ENCODE measurements at regions not wholly inside any gene's neighbourhood (a gene's known extent, or its start where the extent isn't known, plus 50 kb on each side); places are given as distances from the start of the nearest gene placed in this dataset.

DNA sequence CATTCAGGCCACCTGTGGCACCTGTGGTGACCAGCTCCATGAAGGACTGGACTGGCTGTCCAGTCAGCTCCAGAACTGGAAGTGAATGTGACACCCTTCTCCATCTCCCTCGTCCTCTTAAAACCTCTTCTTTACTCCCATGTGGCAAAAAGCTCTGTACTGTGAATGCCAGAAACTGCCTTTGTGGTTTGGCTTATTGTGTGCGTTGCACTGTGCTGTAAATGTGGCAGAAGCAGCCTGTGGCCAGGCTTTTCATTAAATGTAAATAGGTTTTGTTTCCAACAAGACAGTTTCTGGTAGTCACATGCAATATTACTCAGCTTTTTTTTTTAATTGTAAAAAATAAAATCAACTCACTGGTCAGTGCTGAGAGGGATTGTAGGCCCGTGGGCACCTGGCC is 453.7 kb downstream of the ATP23 start:
- WGBS (ENCODE audit: insufficient coverage) = 69% methylated on average over 3 of the region's 3 CpGs
- intact Hi-C loops (cut with micrococcal nuclease) = no loop called here
- no peaks in the 10 kb centered on the region for H3K4me1 ChIP-seq (ENCODE audit: control insufficient read depth, insufficient read depth, low read length)

DNA sequence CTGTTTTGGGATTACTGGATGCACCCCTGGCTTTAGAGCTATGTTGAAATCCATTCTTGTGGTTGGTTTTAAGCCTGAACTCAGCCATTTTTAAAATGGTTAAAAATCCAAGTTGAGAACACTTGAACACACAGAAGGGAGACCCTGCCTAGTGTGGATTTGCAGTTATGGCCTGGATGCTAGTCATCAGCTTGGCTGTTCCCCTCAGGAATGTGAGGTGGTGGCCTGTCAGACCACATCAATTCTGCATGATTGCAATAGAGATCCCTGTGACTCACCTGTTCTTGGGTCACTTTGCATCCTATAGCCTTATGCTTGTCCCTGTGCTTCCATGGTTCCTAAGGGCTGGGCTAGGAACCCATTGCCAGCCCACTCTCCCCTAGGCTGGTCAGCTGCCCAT is 454.1 kb downstream of the ATP23 start:
- Histone ChIP-seq H3K9me3 (ENCODE audit: control insufficient read depth, insufficient read depth, low read length) (no peaks in the 10 kb centered on the region), H3K4me3 (ENCODE audit: low read length) (no peak overlapping the region), H3K27ac (ENCODE audit: low read length) (no peak overlapping the region), H3K4me1 (ENCODE audit: control insufficient read depth, insufficient read depth, low read length) (no peaks in the 10 kb centered on the region), H3K36me3 (ENCODE audit: control insufficient read depth, insufficient read depth, low read length) (no peaks in the 10 kb centered on the region), H3K27me3 (ENCODE audit: control insufficient read depth, insufficient read depth, low read length) (no peaks in the 10 kb centered on the region)
- intact Hi-C loops (cut with micrococcal nuclease) = no loop called here
- Mint-ChIP-seq H3K4me1 (no peaks in the 10 kb centered on the region), H3K4me3 (no peak overlapping the region), H3K9me3 (peaks cover under 1 to 4% of the 10 kb centered on the region in 2 donors), H3K27ac (no peak overlapping the region), H3K36me3 (no peaks in the 10 kb centered on the region), H3K27me3 (ENCODE audit: low read depth in 2 of 2) (no peaks in the 10 kb centered on the region)
- TF ChIP-seq, protein P1, sequence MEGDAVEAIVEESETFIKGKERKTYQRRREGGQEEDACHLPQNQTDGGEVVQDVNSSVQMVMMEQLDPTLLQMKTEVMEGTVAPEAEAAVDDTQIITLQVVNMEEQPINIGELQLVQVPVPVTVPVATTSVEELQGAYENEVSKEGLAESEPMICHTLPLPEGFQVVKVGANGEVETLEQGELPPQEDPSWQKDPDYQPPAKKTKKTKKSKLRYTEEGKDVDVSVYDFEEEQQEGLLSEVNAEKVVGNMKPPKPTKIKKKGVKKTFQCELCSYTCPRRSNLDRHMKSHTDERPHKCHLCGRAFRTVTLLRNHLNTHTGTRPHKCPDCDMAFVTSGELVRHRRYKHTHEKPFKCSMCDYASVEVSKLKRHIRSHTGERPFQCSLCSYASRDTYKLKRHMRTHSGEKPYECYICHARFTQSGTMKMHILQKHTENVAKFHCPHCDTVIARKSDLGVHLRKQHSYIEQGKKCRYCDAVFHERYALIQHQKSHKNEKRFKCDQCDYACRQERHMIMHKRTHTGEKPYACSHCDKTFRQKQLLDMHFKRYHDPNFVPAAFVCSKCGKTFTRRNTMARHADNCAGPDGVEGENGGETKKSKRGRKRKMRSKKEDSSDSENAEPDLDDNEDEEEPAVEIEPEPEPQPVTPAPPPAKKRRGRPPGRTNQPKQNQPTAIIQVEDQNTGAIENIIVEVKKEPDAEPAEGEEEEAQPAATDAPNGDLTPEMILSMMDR (IDR thresholded peaks at IDR 0.05) = no peak
- no peak for DNase-seq
- no peak for ATAC-seq

More for the DNA sequence above, 453.7 kb downstream of the ATP23 start:
- no peak for ATAC-seq
- Mint-ChIP-seq H3K27me3 (ENCODE audit: low read depth in 2 of 2) (no peaks in the 10 kb centered on the region), H3K36me3 (no peaks in the 10 kb centered on the region), H3K4me3 (no peak overlapping the region), H3K27ac (no peak overlapping the region), H3K9me3 (peaks cover 0 to 4% of the 10 kb centered on the region in 2 donors), H3K4me1 (no peaks in the 10 kb centered on the region)
- H3K4me3 ChIP-seq (ENCODE audit: low read length) = no peak overlapping the region
- H3K36me3 ChIP-seq (ENCODE audit: control insufficient read depth, insufficient read depth, low read length) = no peaks in the 10 kb centered on the region
- H3K9me3 ChIP-seq (ENCODE audit: control insufficient read depth, insufficient read depth, low read length) = no peaks in the 10 kb centered on the region
- TF ChIP-seq, protein P1 (IDR thresholded peaks at IDR 0.05) = no peak
- no peaks in the 10 kb centered on the region for H3K27me3 ChIP-seq (ENCODE audit: control insufficient read depth, insufficient read depth, low read length)
- DNase-seq = no peak
- H3K27ac ChIP-seq (ENCODE audit: low read length) = no peak overlapping the region

DNA sequence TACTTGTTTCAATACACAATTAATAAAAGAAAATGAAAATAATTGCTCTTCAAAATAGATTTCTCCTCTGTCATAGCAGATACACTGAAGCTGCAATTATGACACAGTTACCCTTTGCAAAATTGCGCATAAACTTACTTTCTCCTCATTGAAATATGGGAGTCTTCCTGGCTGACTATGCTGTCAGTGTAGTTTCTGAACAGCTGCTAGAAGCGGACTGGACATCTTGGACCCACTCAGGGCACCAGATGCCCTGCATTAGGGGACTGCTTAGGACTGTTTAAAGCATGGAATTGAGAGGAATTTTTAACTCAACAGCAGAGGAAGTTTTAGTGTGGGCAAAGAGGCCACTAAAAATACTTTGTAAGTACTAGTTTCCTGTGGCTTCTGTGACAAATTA is 454.9 kb downstream of the ATP23 start:
- Histone ChIP-seq H3K4me1 (ENCODE audit: control insufficient read depth, insufficient read depth, low read length) (no peaks in the 10 kb centered on the region), H3K4me3 (ENCODE audit: low read length) (no peak overlapping the region), H3K9me3 (ENCODE audit: control insufficient read depth, insufficient read depth, low read length) (no peaks in the 10 kb centered on the region), H3K27ac (ENCODE audit: low read length) (no peak overlapping the region), H3K27me3 (ENCODE audit: control insufficient read depth, insufficient read depth, low read length) (no peaks in the 10 kb centered on the region), H3K36me3 (ENCODE audit: control insufficient read depth, insufficient read depth, low read length) (no peaks in the 10 kb centered on the region)
- Mint-ChIP-seq H3K9me3 (peaks cover 3 to 4% of the 10 kb centered on the region in 2 donors), H3K36me3 (no peaks in the 10 kb centered on the region), H3K27me3 (ENCODE audit: low read depth in 2 of 2) (no peaks in the 10 kb centered on the region), H3K4me3 (no peak overlapping the region), H3K27ac (no peak overlapping the region), H3K4me1 (no peaks in the 10 kb centered on the region)
- TF ChIP-seq, protein P1 (IDR thresholded peaks at IDR 0.05) = no peak
- DNase-seq = no peak
- 38% methylated on average over 2 of the region's 2 CpGs for WGBS (ENCODE audit: insufficient coverage)
- ATAC-seq = no peak
- intact Hi-C loops (cut with micrococcal nuclease) = no loop called here

DNA sequence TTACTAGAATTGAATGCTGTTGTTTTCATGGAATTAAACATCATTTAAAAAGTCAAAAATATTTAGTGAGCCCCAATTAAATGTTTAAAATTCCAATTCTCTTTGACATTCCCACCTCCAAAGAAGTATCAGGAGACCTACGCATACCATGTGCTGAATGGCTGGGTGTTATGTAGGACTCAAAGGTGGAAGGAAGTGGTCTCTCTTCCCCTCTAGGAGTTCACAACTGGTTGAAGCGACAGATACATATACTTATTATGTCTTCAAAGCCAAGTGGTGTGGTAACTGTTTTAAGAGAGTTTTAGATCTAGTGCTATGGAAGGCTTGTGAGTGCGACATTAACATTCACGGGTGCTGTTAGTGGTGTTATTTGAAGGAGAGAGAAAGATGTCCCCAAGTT is 464.0 kb downstream of the ATP23 start:
- no peaks in the 10 kb centered on the region for H3K27me3 Mint-ChIP-seq (ENCODE audit: low read depth in 2 of 2)
- peaks cover 5 to 7% of the 10 kb centered on the region in 2 donors for H3K9me3 Mint-ChIP-seq
- H3K27ac ChIP-seq (ENCODE audit: low read length) = no peak overlapping the region
- DNase-seq = no peak
- no peak overlapping the region for H3K27ac Mint-ChIP-seq
- TF ChIP-seq, protein P1 (IDR thresholded peaks at IDR 0.05) = no peak
- no peaks in the 10 kb centered on the region for H3K4me1 ChIP-seq (ENCODE audit: control insufficient read depth, insufficient read depth, low read length)
- no peaks in the 10 kb centered on the region for H3K36me3 Mint-ChIP-seq
- WGBS (ENCODE audit: insufficient coverage) = 74% methylated on average over 2 of the region's 4 CpGs
- peaks cover 5 to 16% of the 10 kb centered on the region in 2 donors for H3K4me1 Mint-ChIP-seq
- peak in 1 of 3 donors; percentile 70 for ATAC-seq
- no peaks in the 10 kb centered on the region for H3K27me3 ChIP-seq (ENCODE audit: control insufficient read depth, insufficient read depth, low read length)
- H3K36me3 ChIP-seq (ENCODE audit: control insufficient read depth, insufficient read depth, low read length) = no peaks in the 10 kb centered on the region
- intact Hi-C loops (cut with micrococcal nuclease) = no loop called here
- no peak overlapping the region for H3K4me3 ChIP-seq (ENCODE audit: low read length)
- no peak overlapping the region for H3K4me3 Mint-ChIP-seq
- H3K9me3 ChIP-seq (ENCODE audit: control insufficient read depth, insufficient read depth, low read length) = no peaks in the 10 kb centered on the region

Data from natural killer cell (primary cell).